OCI-LY7 (cell line): ENCODE measurements at regions not wholly inside any gene's neighbourhood (a gene's known extent, or its start where the extent isn't known, plus 50 kb on each side); places are given as distances from the start of the nearest gene placed in this dataset.

Source experiments
- BruUV-seq: library from RNA; stranded (reverse); fragments of 400-500 nt; replicated peaks from 2 replicates; lab custom pipeline; 2021; lab: Mats Ljungman, UMichigan
- CTCF ChIA-PET: fragments of 300-600 bp; sonication (Branson Sonifier 250); formaldehyde crosslinking; loops from one replicate; lab custom pipeline; 2022; ENCODE audit warnings: antibody characterized with exemption; ENCODE audit not compliant: unreplicated experiment; lab: Charles Lee
- POLR2A ChIA-PET: fragments of 300-600 bp; sonication (Branson Sonifier 250); formaldehyde crosslinking; loops from one replicate; lab custom pipeline; 2022; ENCODE audit warnings: antibody characterized with exemption; lab: Charles Lee
- DNase-seq: peaks from one replicate; pipeline ENCODE4 v3.0.0-alpha.2; 2015; ENCODE audit warnings: low spot score
- H2AFZ ChIP-seq: fragments of 200-600 bp; sonication (generic), shearing (Covaris generic); 2 replicates; pipeline ENCODE4 v1.6.1; 2014; ENCODE audit warnings: mild to moderate bottlenecking, antibody characterized with exemption, low read length, moderate library complexity
- H3K27ac ChIP-seq: fragments of 200-600 bp; sonication (generic); 2 replicates; pipeline ENCODE4 v1.5.1; 2014; ENCODE audit warnings: mixed run types, low read depth, mild to moderate bottlenecking, moderate library complexity, low read length, inconsistent platforms; ENCODE audit not compliant: poor library complexity, severe bottlenecking
- H3K36me3 ChIP-seq: fragments of 200-600 bp; sonication (generic); 2 replicates; pipeline ENCODE4 v1.6.1; 2014; ENCODE audit warnings: mild to moderate bottlenecking, antibody characterized with exemption, low read length, moderate library complexity, mixed read lengths; ENCODE audit not compliant: insufficient read depth
- H3K4me1 ChIP-seq: fragments of 200-600 bp; sonication (generic); 2 replicates; pipeline ENCODE4 v1.5.1; 2014; ENCODE audit warnings: mild to moderate bottlenecking, low read length; ENCODE audit not compliant: insufficient read depth, poor library complexity, severe bottlenecking
- H3K4me2 ChIP-seq: fragments of 200-600 bp; sonication (generic); 2 replicates; pipeline ENCODE4 v1.6.1; 2014; ENCODE audit warnings: mild to moderate bottlenecking, low read length
- H3K4me3 ChIP-seq: fragments of 200-600 bp; sonication (generic); 2 replicates; pipeline ENCODE4 v1.5.1; 2014; ENCODE audit warnings: mild to moderate bottlenecking, low read depth, low read length; ENCODE audit not compliant: poor library complexity, severe bottlenecking
- H3K79me2 ChIP-seq: fragments of 200-600 bp; sonication (generic); 2 replicates; pipeline ENCODE4 v1.6.1; 2016; ENCODE audit warnings: low read depth, mild to moderate bottlenecking, low read length, moderate library complexity, mixed read lengths; ENCODE audit not compliant: insufficient read depth
- H3K9me2 ChIP-seq: fragments of 200-600 bp; sonication (generic); 2 replicates; pipeline ENCODE4 v1.6.1; 2016; ENCODE audit warnings: mild to moderate bottlenecking, low read length, mixed read lengths; ENCODE audit not compliant: insufficient read depth
- H3K9me3 ChIP-seq: fragments of 200-600 bp; sonication (generic); 2 replicates; pipeline ENCODE4 v1.6.1; 2014; ENCODE audit warnings: mild to moderate bottlenecking, mixed run types, low read length, mixed read lengths
- H4K20me1 ChIP-seq: fragments of 200-600 bp; sonication (generic); 2 replicates; pipeline ENCODE4 v1.6.1; 2014; ENCODE audit warnings: mild to moderate bottlenecking, antibody characterized with exemption, low read length, moderate library complexity, mixed read lengths; ENCODE audit not compliant: insufficient read depth
- EZH2phosphoT487 ChIP-seq: fragments of 200-600 bp; sonication (generic); IDR thresholded peaks from 2 replicates; pipeline ENCODE4 v1.6.1; 2018; ENCODE audit warnings: low read depth, borderline replicate concordance, mild to moderate bottlenecking, mixed run types, antibody characterized with exemption, low read length, moderate library complexity, mixed read lengths
- intact Hi-C: fragments of 100-400 bp; cut with micrococcal nuclease; formaldehyde crosslinking; loops from one replicate; pipeline ENCODE4 v1.10.0; 2022; ENCODE audit not compliant: unreplicated experiment
- TF ChIP-seq, protein P1 (sequence below): fragments of 200-600 bp; sonication (generic); conservative IDR thresholded peaks from 2 replicates; pipeline ENCODE4 v1.5.1; 2014; ENCODE audit warnings: mild to moderate bottlenecking, antibody characterized with exemption, low read length, moderate library complexity, mixed read lengths

DNA sequence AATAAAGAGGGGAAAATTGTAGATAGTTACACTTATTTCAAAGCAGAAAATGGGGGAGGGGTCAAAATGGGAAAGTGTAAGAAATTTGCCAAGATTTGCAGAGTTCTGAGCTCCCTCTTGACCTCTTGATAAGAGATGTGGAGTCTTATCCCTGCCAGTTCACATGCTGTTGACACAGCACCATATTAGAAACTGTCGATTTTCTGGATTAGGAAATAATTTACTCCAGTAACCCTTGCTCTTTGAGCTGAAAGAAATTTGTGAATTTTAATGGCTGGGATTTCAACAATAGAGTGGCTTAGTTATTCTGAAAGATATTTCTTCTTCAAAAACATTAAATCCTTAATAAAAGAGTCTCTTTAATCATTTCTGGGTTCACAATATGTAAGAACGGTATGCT, 306.2 kb upstream of the CNTN4 start:
- H3K9me2 ChIP-seq: no peaks in the 10 kb centered on the region
- H3K4me2 ChIP-seq: no peak overlapping the region
- intact Hi-C loops: no loop called here
- TF ChIP-seq, protein P1, sequence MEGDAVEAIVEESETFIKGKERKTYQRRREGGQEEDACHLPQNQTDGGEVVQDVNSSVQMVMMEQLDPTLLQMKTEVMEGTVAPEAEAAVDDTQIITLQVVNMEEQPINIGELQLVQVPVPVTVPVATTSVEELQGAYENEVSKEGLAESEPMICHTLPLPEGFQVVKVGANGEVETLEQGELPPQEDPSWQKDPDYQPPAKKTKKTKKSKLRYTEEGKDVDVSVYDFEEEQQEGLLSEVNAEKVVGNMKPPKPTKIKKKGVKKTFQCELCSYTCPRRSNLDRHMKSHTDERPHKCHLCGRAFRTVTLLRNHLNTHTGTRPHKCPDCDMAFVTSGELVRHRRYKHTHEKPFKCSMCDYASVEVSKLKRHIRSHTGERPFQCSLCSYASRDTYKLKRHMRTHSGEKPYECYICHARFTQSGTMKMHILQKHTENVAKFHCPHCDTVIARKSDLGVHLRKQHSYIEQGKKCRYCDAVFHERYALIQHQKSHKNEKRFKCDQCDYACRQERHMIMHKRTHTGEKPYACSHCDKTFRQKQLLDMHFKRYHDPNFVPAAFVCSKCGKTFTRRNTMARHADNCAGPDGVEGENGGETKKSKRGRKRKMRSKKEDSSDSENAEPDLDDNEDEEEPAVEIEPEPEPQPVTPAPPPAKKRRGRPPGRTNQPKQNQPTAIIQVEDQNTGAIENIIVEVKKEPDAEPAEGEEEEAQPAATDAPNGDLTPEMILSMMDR: no peak
- no peak for TF ChIP-seq EZH2phosphoT487
- H4K20me1 ChIP-seq: no peaks in the 10 kb centered on the region
- no peaks in the 10 kb centered on the region for H3K79me2 ChIP-seq
- H3K4me3 ChIP-seq: no peak overlapping the region
- no peak overlapping the region for H3K27ac ChIP-seq
- no peaks in the 10 kb centered on the region for H3K9me3 ChIP-seq
- H3K4me1 ChIP-seq: no peaks in the 10 kb centered on the region
- no peak for DNase-seq
- H3K36me3 ChIP-seq: no peaks in the 10 kb centered on the region
- no TSS peak for BruUV-seq
- ChIA-PET CTCF (no interaction called here), POLR2A (no interaction called here)
- no peak overlapping the region for H2AFZ ChIP-seq

DNA sequence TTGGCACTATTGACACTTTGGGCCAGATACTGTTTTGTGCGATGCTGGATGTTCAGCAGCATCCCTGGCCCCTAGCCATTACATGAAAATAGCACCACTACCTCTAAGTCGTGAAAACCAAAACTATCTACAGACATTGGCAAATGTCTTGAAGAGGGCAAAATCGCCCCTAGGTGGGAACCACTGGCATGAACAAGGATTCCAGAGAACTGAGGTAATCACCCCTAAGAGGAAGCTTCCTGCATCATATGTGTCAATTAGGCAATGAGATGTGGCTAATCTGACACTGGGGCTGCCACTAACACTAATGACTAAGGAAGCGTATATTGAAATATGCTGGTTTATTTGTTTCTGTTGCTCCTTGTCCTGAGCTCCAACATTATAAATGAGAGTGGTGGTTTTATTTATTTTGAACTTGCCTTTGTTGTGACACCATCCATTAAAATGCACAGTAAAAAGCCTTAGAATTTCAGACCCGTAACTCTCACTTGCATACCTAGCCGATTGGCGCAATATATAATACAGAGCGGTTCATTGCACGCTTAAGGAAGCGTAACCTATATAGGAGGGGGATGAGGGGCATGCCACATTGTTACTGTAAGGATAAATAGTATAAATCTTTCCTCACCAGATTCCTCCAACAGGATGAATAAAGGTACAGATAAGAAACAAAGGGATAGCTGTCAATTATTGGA, 299.8 kb upstream of the CNTN4 start:
- Histone ChIP-seq H3K79me2 (no peaks in the 10 kb centered on the region), H2AFZ (no peak overlapping the region), H3K9me3 (no peaks in the 10 kb centered on the region), H3K36me3 (no peaks in the 10 kb centered on the region), H3K27ac (no peak overlapping the region), H3K4me3 (no peak overlapping the region), H3K4me2 (no peak overlapping the region), H3K4me1 (no peaks in the 10 kb centered on the region), H4K20me1 (no peaks in the 10 kb centered on the region), H3K9me2 (no peaks in the 10 kb centered on the region)
- no peak for DNase-seq
- no TSS peak for BruUV-seq
- ChIA-PET POLR2A (no interaction called here), CTCF (no interaction called here)
- TF ChIP-seq, protein P1: no peak
- TF ChIP-seq EZH2phosphoT487: no peak
- intact Hi-C loops: no loop called here

DNA sequence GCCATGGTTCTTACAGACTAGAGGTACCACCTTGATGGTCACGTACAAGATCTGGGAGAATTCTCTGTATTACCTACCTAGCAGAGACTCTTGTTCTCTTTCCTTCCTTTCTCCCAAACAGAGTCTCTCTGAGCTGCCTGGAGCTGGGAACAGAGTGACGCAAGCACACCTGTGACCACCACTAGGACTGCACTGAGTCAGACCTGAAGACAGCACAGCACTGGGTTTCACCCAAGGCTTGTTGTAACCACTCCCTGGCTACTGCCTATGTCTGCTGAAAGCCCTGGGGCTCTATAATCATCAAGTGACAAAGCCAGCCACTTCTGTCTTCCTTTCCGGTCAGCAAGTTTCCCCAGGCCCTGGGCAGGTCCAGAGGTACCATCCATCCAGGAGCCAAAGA, 293.3 kb upstream of the CNTN4 start:
- POLR2A ChIA-PET: no interaction called here
- intact Hi-C loops: no loop called here
- H3K36me3 ChIP-seq: no peaks in the 10 kb centered on the region
- CTCF ChIA-PET: no interaction called here
- H4K20me1 ChIP-seq: no peaks in the 10 kb centered on the region
- H3K4me1 ChIP-seq: no peaks in the 10 kb centered on the region
- H2AFZ ChIP-seq: no peak overlapping the region
- H3K9me2 ChIP-seq: no peaks in the 10 kb centered on the region
- no peaks in the 10 kb centered on the region for H3K9me3 ChIP-seq
- no peak for TF ChIP-seq EZH2phosphoT487
- TF ChIP-seq, protein P1: no peak
- no peak overlapping the region for H3K4me3 ChIP-seq
- H3K79me2 ChIP-seq: no peaks in the 10 kb centered on the region
- no peak overlapping the region for H3K27ac ChIP-seq
- DNase-seq: no peak
- BruUV-seq: no TSS peak
- H3K4me2 ChIP-seq: no peak overlapping the region
